ENCODE measurements at regions not wholly inside any gene's neighbourhood (a gene's known extent, or its start where the extent isn't known, plus 50 kb on each side); places are given as distances from the start of the nearest gene placed in this dataset.

DNA sequence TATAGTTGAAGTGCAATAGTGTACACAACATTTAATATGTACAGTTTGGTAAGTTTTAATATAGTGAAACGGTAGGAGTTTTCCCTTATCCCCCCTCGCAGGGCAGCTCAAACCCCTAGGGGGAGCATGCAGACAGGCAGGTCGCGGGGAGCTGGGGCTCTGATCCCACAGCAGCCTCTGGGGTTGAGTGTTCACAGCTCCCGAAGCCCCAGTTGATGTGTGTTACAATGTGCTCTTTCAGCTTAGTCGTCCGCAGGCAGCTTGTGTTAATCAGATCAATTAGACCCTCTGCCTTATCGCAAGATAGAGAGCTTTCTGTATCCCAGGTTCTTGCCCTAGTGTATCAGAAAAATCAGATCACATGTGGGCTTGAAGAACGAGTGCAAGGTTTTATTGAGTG is 143.1 kb upstream of the CHRNA7 start:
- H3K4me3 ChIP-seq (ENCODE audit: low read depth, low read length), result no peak overlapping the region
- TF ChIP-seq, protein P1, sequence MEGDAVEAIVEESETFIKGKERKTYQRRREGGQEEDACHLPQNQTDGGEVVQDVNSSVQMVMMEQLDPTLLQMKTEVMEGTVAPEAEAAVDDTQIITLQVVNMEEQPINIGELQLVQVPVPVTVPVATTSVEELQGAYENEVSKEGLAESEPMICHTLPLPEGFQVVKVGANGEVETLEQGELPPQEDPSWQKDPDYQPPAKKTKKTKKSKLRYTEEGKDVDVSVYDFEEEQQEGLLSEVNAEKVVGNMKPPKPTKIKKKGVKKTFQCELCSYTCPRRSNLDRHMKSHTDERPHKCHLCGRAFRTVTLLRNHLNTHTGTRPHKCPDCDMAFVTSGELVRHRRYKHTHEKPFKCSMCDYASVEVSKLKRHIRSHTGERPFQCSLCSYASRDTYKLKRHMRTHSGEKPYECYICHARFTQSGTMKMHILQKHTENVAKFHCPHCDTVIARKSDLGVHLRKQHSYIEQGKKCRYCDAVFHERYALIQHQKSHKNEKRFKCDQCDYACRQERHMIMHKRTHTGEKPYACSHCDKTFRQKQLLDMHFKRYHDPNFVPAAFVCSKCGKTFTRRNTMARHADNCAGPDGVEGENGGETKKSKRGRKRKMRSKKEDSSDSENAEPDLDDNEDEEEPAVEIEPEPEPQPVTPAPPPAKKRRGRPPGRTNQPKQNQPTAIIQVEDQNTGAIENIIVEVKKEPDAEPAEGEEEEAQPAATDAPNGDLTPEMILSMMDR (IDR thresholded peaks at IDR 0.05; ENCODE audit: insufficient read depth, low read depth, low read length, missing control alignments), result no peak
- no peak for DNase-seq (ENCODE audit: low read depth)

DNA sequence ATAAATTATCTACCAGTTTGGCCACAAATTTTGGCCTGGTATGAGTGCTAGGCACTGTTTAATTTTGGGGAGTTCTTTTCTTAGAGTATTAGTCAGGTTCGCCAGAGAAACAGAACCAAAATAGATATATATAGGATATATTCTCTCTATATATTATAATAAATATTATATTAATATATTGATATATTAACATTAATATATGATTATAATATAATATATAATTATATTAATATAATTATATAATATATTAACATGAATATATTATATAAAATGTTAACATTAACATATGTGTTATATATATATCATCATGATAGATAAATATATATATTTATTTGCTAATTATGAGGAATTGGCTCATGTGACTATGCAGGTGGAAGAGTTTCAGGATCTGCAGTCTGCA is 137.8 kb upstream of the CHRNA7 start:
- no peak for DNase-seq (ENCODE audit: low read depth)
- H3K4me3 ChIP-seq (ENCODE audit: low read depth, low read length), result no peak overlapping the region
- TF ChIP-seq, protein P1 (IDR thresholded peaks at IDR 0.05; ENCODE audit: insufficient read depth, low read depth, low read length, missing control alignments), result no peak

DNA sequence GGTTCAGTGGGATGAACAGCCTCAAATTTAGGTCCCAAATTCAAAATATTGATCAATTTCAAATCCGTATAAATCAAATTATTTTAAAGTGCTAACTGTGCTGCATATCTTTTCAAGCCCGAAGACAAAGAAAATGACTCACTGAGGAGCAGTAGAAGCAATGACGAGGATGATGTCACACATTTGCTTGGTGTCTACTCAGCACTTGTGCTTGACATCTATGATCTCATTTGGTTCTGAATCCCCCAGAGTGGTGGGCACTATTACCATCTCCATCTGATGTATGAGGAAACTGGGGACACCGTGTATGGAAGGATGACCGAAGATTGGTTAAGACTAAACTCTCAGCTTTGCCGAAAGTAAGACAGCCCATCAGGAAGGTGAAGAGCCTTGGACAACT is 136.5 kb upstream of the CHRNA7 start:
- TF ChIP-seq, protein P1 (IDR thresholded peaks at IDR 0.05; ENCODE audit: insufficient read depth, low read depth, low read length, missing control alignments), result no peak
- no peak for DNase-seq (ENCODE audit: low read depth)
- H3K4me3 ChIP-seq (ENCODE audit: low read depth, low read length), result no peak overlapping the region

DNA sequence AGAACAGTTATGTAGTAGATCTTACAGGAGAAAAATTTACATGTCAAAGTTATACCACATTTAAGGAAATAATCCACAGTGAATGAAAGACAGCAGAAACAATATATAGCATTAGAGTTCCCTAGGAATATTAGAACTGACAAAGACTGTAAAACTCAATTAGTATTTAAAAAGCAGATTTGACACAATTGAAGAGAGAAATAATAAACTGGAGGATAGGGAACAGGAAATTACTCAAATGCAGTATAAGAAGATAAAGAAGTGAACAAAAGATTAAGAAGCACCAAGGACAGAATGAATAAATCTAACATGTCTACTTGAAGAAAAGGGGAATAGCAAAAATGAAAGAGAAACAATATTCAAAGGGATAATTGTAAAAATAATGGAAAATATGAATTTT is 132.6 kb upstream of the CHRNA7 start:
- TF ChIP-seq, protein P1 (IDR thresholded peaks at IDR 0.05; ENCODE audit: insufficient read depth, low read depth, low read length, missing control alignments), result no peak
- no peak overlapping the region for H3K4me3 ChIP-seq (ENCODE audit: low read depth, low read length)
- no peak for DNase-seq (ENCODE audit: low read depth)

DNA sequence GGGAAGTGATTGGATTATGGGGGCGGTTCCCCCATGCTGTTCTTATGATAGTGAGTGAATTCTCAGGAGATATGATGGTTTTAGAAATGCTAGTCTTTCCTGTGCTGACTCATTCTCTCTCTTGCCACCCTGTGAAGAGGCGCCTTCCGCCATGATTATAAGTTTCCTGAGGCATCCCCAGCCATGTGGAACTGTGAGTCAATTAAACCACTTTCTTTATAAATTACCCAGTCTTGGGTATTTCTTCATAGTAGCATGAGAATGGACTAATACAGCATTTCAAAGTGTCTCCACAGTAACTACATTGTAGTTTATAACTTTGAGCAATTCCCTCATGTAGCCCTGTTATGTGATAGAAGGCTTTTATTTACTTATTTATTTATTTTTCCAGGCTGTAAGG is 128.8 kb upstream of the CHRNA7 start:
- TF ChIP-seq, protein P1 (IDR thresholded peaks at IDR 0.05; ENCODE audit: insufficient read depth, low read depth, low read length, missing control alignments), result no peak
- DNase-seq (ENCODE audit: low read depth), result no peak
- H3K4me3 ChIP-seq (ENCODE audit: low read depth, low read length), result no peak overlapping the region

DNA sequence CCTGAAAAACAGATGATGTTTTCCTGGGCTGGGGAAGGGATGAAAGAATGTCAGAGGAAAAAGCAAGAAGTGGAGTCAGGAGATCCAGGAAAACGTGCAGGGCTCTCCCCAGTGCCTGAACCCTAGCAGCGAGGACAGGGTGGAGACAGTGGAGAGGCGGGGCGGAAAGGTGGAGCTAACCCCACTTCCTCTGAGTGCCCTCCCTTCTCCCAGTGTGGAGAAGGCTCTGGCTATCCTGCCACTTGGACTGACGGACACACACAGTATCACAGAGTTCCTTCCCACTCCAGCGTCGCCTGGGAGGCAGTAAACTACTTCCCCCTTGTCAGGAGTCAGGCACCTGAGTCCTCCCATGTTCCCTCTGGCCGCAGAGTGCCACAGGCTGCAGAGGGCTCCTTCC is 125.3 kb upstream of the CHRNA7 start:
- no peak for DNase-seq (ENCODE audit: low read depth)
- H3K4me3 ChIP-seq (ENCODE audit: low read depth, low read length), result no peak overlapping the region
- TF ChIP-seq, protein P1 (IDR thresholded peaks at IDR 0.05; ENCODE audit: insufficient read depth, low read depth, low read length, missing control alignments), result no peak

DNA sequence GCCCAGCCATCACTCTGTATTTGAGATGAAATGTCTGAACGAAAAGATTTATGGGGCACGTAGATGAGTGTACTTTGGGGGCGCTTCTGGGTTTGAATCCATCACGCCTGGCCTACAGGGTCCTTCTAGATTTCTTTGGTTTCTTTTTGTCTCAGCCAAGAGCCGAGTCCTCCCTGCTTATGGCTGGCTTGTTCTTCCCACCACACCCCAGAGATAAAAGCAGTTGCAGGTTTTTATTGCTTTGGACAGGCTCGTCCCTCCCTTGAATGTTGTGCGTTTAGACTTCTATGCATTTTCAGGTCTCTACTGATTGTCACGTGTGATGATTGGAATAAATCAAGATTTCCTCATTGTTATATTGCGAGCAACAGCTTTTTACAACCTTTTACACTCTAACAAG is 104.8 kb upstream of the CHRNA7 start:
- no peak for DNase-seq (ENCODE audit: low read depth)
- TF ChIP-seq, protein P1 (IDR thresholded peaks at IDR 0.05; ENCODE audit: insufficient read depth, low read depth, low read length, missing control alignments), result no peak
- no peak overlapping the region for H3K4me3 ChIP-seq (ENCODE audit: low read depth, low read length)
